ENCODE measurements at regions not wholly inside any gene's neighbourhood (a gene's known extent, or its start where the extent isn't known, plus 50 kb on each side); places are given as distances from the start of the nearest gene placed in this dataset.
A peak's percentile ranks its signal among the peaks of the same experiment; 100 is the strongest.

GRCh38 chr6:53979468-53980067 is 131.7 kb upstream of the MLIP start:
- TF ChIP-seq TEAD4 (CRISPR knock-in tag; IDR thresholded peaks at IDR 0.05) (no peak), PREB (CRISPR knock-in tag; IDR thresholded peaks at IDR 0.05; ENCODE audit: borderline replicate concordance) (no peak), CTCF (IDR thresholded peaks at IDR 0.05) (peak; percentile 61), NR2C2 (CRISPR knock-in tag; IDR thresholded peaks at IDR 0.05) (no peak), ARID4B (CRISPR knock-in tag; IDR thresholded peaks at IDR 0.05; ENCODE audit: borderline replicate concordance) (no peak), ATF6 (CRISPR knock-in tag; IDR thresholded peaks at IDR 0.05) (no peak), MAX (CRISPR knock-in tag; IDR thresholded peaks at IDR 0.05) (no peak), ZNF416 (CRISPR knock-in tag; IDR thresholded peaks at IDR 0.05) (no peak), NFYB (CRISPR knock-in tag; conservative IDR thresholded peaks at IDR 0.05; ENCODE audit: low read depth) (no peak), MLX (CRISPR knock-in tag; IDR thresholded peaks at IDR 0.05) (no peak)

All from WTC11 (cell line).